Stimulated activated CD4-positive, alpha-beta T cell treated with anti-CD3 and anti-CD28 coated beads, Interleukin-15, amount 100 ng/mL, for 24 hours (primary cell): ENCODE measurements at regions not wholly inside any gene's neighbourhood (a gene's known extent, or its start where the extent isn't known, plus 50 kb on each side); places are given as distances from the start of the nearest gene placed in this dataset.
A peak's percentile ranks its signal among the peaks of the same experiment; 100 is the strongest.
"Not testable (repeated sequence)": the region's sequence is repeated elsewhere in the genome, so short reads cannot be mapped to it uniquely, and the experiment has no call there.

Experiments used
- DNase-seq: peaks from one replicate; pipeline ENCODE4 v3.0.0-alpha.2; 2020

GRCh38 chr6:8361259-8361658 is 74.1 kb downstream of the SLC35B3 start:
- no peak for DNase-seq

- no peak for DNase-seq
Observed at GRCh38 chr6:8352966-8353340, 82.4 kb downstream of the SLC35B3 start.

GRCh38 chr6:8352335-8352965 is 82.9 kb downstream of the SLC35B3 start:
- DNase-seq: no peak

- DNase-seq: no peak
Observed at GRCh38 chr6:8343600-8343999, 91.7 kb downstream of the SLC35B3 start.

GRCh38 chr6:8342241-8342819 is 93.0 kb downstream of the SLC35B3 start:
- DNase-seq: no peak

GRCh38 chr6:8337147-8337546 is 98.2 kb downstream of the SLC35B3 start:
- no peak for DNase-seq

- no peak for DNase-seq
Observed at GRCh38 chr6:8336406-8337057, 98.8 kb downstream of the SLC35B3 start.

- DNase-seq: no peak
Observed at GRCh38 chr6:8335896-8336295, 99.4 kb downstream of the SLC35B3 start.

- no peak for DNase-seq
Observed at GRCh38 chr6:8335381-8335780, 100.0 kb downstream of the SLC35B3 start.

GRCh38 chr6:8334113-8334512 is 101.2 kb downstream of the SLC35B3 start:
- DNase-seq: no peak

GRCh38 chr6:8329562-8329961 is 105.8 kb downstream of the SLC35B3 start:
- no peak for DNase-seq

GRCh38 chr6:8325743-8326142 is 109.6 kb downstream of the SLC35B3 start:
- DNase-seq: no peak

GRCh38 chr6:8322659-8323058 is 112.7 kb downstream of the SLC35B3 start:
- DNase-seq: no peak

- DNase-seq: no peak
Observed at GRCh38 chr6:8321671-8322404, 113.5 kb downstream of the SLC35B3 start.

GRCh38 chr6:8315154-8315553 is 120.2 kb downstream of the SLC35B3 start:
- no peak for DNase-seq

- no peak for DNase-seq
Observed at GRCh38 chr6:8301502-8301901, 133.8 kb downstream of the SLC35B3 start.

GRCh38 chr6:8299034-8299433 is 136.3 kb downstream of the SLC35B3 start:
- no peak for DNase-seq

GRCh38 chr6:8282946-8283345 is 152.4 kb downstream of the SLC35B3 start:
- DNase-seq: not testable (repeated sequence)

- no peak for DNase-seq
Observed at GRCh38 chr6:8282380-8282779, 153.0 kb downstream of the SLC35B3 start.

GRCh38 chr6:8279041-8279805 is 156.1 kb downstream of the SLC35B3 start:
- no peak for DNase-seq

- DNase-seq: no peak
Observed at GRCh38 chr6:8278562-8278961, 156.8 kb downstream of the SLC35B3 start.

GRCh38 chr6:8277769-8278168 is 157.6 kb downstream of the SLC35B3 start:
- peak; percentile 3 for DNase-seq

- no peak for DNase-seq
Observed at GRCh38 chr6:8276148-8276547, 159.2 kb downstream of the SLC35B3 start.
